Breast epithelium (tissue), 3 donors: ENCODE measurements at regions not wholly inside any gene's neighbourhood (a gene's known extent, or its start where the extent isn't known, plus 50 kb on each side); places are given as distances from the start of the nearest gene placed in this dataset.

Experiments
- CTCF ChIP-seq, 3 donors: fragments of 450-650 bp; IDR thresholded peaks; one replicate each; pipeline ENCODE4 v1.5.1; 2016 to 2017; ENCODE audit warnings: antibody characterized with exemption in 3 of 3, mild to moderate bottlenecking in 3 of 3, moderate library complexity in 3 of 3
- POLR2A ChIP-seq: fragments of 450-650 bp; IDR thresholded peaks from one replicate; pipeline ENCODE4 v1.6.1; 2016; ENCODE audit warnings: antibody characterized with exemption, mild to moderate bottlenecking, moderate library complexity
- POLR2AphosphoS5 ChIP-seq, 3 donors: sonication (generic); formaldehyde crosslinking; IDR thresholded peaks; one replicate each; pipeline ENCODE4 v1.6.1; 2017; ENCODE audit warnings: antibody characterized with exemption in 3 of 3

GRCh38 chr10:3933733-3934132 lies 148.7 kb upstream of the KLF6 start:
- TF ChIP-seq POLR2A (no peak), CTCF (IDR thresholded peaks at IDR 0.05) (no peak), POLR2AphosphoS5 (IDR thresholded peaks at IDR 0.05) (no peak)
